GM12865 (cell line): ENCODE measurements at regions not wholly inside any gene's neighbourhood (a gene's known extent, or its start where the extent isn't known, plus 50 kb on each side); places are given as distances from the start of the nearest gene placed in this dataset.

Experiments
- DNase-seq: peaks from one replicate; pipeline ENCODE4 v3.0.0; 2010; ENCODE audit warnings: low read depth
- H3K4me3 ChIP-seq: 2 replicates; pipeline ENCODE4 v1.5.1; 2011; ENCODE audit warnings: mild to moderate bottlenecking, low read depth, low read length, control low read depth
- TF ChIP-seq, protein P1 (sequence below): IDR thresholded peaks from 2 replicates; pipeline ENCODE4 v1.5.1; 2011; ENCODE audit warnings: low read length, control low read depth, low read depth, inconsistent platforms; ENCODE audit not compliant: insufficient read depth; ENCODE audit errors: missing control alignments

- DNase-seq: peak; percentile 74
- TF ChIP-seq, protein P1, sequence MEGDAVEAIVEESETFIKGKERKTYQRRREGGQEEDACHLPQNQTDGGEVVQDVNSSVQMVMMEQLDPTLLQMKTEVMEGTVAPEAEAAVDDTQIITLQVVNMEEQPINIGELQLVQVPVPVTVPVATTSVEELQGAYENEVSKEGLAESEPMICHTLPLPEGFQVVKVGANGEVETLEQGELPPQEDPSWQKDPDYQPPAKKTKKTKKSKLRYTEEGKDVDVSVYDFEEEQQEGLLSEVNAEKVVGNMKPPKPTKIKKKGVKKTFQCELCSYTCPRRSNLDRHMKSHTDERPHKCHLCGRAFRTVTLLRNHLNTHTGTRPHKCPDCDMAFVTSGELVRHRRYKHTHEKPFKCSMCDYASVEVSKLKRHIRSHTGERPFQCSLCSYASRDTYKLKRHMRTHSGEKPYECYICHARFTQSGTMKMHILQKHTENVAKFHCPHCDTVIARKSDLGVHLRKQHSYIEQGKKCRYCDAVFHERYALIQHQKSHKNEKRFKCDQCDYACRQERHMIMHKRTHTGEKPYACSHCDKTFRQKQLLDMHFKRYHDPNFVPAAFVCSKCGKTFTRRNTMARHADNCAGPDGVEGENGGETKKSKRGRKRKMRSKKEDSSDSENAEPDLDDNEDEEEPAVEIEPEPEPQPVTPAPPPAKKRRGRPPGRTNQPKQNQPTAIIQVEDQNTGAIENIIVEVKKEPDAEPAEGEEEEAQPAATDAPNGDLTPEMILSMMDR: no peak
- peak overlapping the region; percentile 61 for H3K4me3 ChIP-seq
Measured at GRCh38 chr6:25042036-25042521, 106.3 kb upstream of the RIPOR2 start.

- peak; percentile 48 for DNase-seq
- H3K4me3 ChIP-seq: peak overlapping the region; percentile 61
- TF ChIP-seq, protein P1: peak; percentile 20
Measured at GRCh38 chr6:25042536-25042935, 106.8 kb upstream of the RIPOR2 start.

- peak; percentile 46 for DNase-seq
- no peak overlapping the region for H3K4me3 ChIP-seq
- TF ChIP-seq, protein P1: no peak
Measured at GRCh38 chr6:25042984-25043725, 107.4 kb upstream of the RIPOR2 start.

GRCh38 chr6:25043892-25044291 lies 108.1 kb upstream of the RIPOR2 start:
- DNase-seq: no peak
- TF ChIP-seq, protein P1: no peak
- no peak overlapping the region for H3K4me3 ChIP-seq

DNA sequence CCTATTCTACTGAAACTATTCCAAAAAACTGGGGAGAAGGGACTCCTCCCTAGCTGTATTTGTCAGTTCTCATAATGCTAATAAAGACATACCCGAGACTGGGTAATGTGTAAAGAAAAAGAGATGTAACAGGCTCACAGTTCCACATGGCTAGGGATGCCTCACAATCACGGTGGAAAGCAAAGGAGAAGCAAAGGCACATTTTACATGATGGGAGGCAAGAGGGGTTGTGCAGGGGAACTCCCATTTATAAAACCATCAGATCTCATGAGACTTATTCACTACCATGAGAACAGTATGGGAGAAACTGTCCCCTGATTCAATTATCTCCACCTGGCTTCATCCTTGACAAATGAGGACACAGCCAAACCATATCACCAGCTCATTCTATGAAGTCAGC lies 111.2 kb upstream of the RIPOR2 start:
- TF ChIP-seq, protein P1: no peak
- DNase-seq: no peak
- no peak overlapping the region for H3K4me3 ChIP-seq

- no peak overlapping the region for H3K4me3 ChIP-seq
- DNase-seq: no peak
- TF ChIP-seq, protein P1: no peak
Measured at GRCh38 chr6:25050356-25050755, 114.6 kb upstream of the RIPOR2 start.

DNA sequence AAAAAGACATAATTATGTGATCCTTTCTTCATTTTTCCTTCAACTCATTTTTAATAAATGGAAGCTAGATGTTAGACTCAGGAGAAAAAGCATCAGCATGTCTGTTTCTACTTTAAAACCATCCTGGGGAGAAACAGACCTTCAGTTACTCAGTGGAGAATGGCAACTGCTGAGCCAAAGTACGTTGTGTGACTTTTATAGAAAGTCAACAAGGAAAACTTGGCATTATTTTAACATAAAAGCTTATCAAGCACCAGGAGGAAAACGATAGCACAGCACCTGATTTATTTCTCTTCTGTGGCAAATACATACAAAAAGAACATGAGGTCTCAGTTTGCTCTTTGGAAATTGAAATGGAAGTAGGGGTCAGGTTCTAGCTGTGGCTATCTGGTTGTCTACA lies 115.3 kb upstream of the RIPOR2 start:
- TF ChIP-seq, protein P1: no peak
- H3K4me3 ChIP-seq: no peak overlapping the region
- no peak for DNase-seq
